Stomach (tissue), 8 donors: ENCODE measurements at regions not wholly inside any gene's neighbourhood (a gene's known extent, or its start where the extent isn't known, plus 50 kb on each side); places are given as distances from the start of the nearest gene placed in this dataset.
"Not testable (repeated sequence)": the region's sequence is repeated elsewhere in the genome, so short reads cannot be mapped to it uniquely, and the experiment has no call there.

Source experiments
- DNase-seq, 2 donors: peaks; one replicate each; pipeline versions ENCODE4 v3.0.0 to v3.0.0-alpha.2; 2013 to 2019
- H3K27ac ChIP-seq, 5 donors: fragments of 200-600 bp in 4 of 5; sonication (generic) in 4 of 5; one replicate each; pipeline ENCODE4 v1.5.1; 2013 to 2019; ENCODE audit warnings: mild to moderate bottlenecking in 1 of 5, moderate library complexity in 1 of 5
- H3K27me3 ChIP-seq, 3 donors: fragments of 200-600 bp; sonication (generic); one replicate each; pipeline ENCODE4 v1.5.1; 2017 to 2019; ENCODE audit warnings: mixed run types in 1 of 3
- H3K36me3 ChIP-seq, 4 donors: fragments of 200-600 bp; sonication (generic); 1 replicate in 3 of 4; 2 replicates in 1 of 4; pipeline ENCODE4 v1.5.1; 2016 to 2019
- H3K4me1 ChIP-seq, 4 donors: fragments of 200-600 bp; sonication (generic); one replicate each; pipeline ENCODE4 v1.5.1; 2016 to 2019
- H3K4me3 ChIP-seq, 4 donors: fragments of 200-600 bp; sonication (generic) in 3 of 4; one replicate each; pipeline ENCODE4 v1.5.1; 2016 to 2019; ENCODE audit warnings: mild to moderate bottlenecking in 1 of 4
- H3K9me3 ChIP-seq, 4 donors: fragments of 200-600 bp; sonication (generic); one replicate each; pipeline ENCODE4 v1.5.1; 2016 to 2019
- CTCF ChIP-seq, 7 experiments: fragments of 450-650 bp in 4 of 7; fragments of 200-600 bp in 3 of 7; sonication (generic) in 3 of 7; IDR thresholded peaks; one replicate each; pipeline ENCODE4 v1.5.1; 2016 to 2019; ENCODE audit warnings: antibody characterized with exemption in 7 of 7, control low read depth in 2 of 7, mild to moderate bottlenecking in 1 of 7
- EP300 ChIP-seq: sonication (generic); formaldehyde crosslinking; IDR thresholded peaks from one replicate; pipeline ENCODE4 v1.6.1; 2017; ENCODE audit warnings: antibody characterized with exemption
- POLR2A ChIP-seq, 4 donors: fragments of 450-650 bp; IDR thresholded peaks; one replicate each; pipeline ENCODE4 v1.6.1; 2016; ENCODE audit warnings: antibody characterized with exemption in 4 of 4, control low read depth in 2 of 4, mild to moderate bottlenecking in 1 of 4, moderate library complexity in 1 of 4
- POLR2AphosphoS5 ChIP-seq, 3 donors: sonication (generic); formaldehyde crosslinking; IDR thresholded peaks; one replicate each; pipeline ENCODE4 v1.6.1; 2016; ENCODE audit warnings: antibody characterized with exemption in 3 of 3
- WGBS, 5 donors: extraction: QIAGEN DNeasy Blood & Tissue Kit in 3 of 5; methylation state at CpG; one replicate each; pipeline versions ENCODE4 v1.1.5 to v1.1.7; 2013 to 2018; 5-methylcytosine and 5-hydroxymethylcytosine counted together
- intact Hi-C: fragments of 100-400 bp; cut with DNase I; formaldehyde crosslinking; loops from one replicate; pipeline ENCODE4 v1.15.1; 2023; ENCODE audit warnings: low total_unique reads
- donor health status: healthy with polysubstance abuse.
- donor health status: Bipolar disorder and iron deficiency.
- donor health status: healthy.

GRCh38 chr2:114122930-114123329 is 233.0 kb downstream of the ACTR3 start:
- no peak overlapping the region for H3K4me3 ChIP-seq
- WGBS, 5 donors: 71 to 87% (median 83%) methylated on average over 10 of the region's 10 CpGs
- DNase-seq: no peak
- H3K9me3 ChIP-seq: no peaks in the 10 kb centered on the region
- intact Hi-C loops: no loop called here
- no peaks in the 10 kb centered on the region for H3K4me1 ChIP-seq
- H3K36me3 ChIP-seq: no peaks in the 10 kb centered on the region
- no peak for TF ChIP-seq POLR2A (IDR thresholded peaks at IDR 0.05)
- TF ChIP-seq POLR2AphosphoS5 (IDR thresholded peaks at IDR 0.05): no peak
- no peak for TF ChIP-seq EP300
- TF ChIP-seq CTCF (IDR thresholded peaks at IDR 0.05): no peak
- H3K27me3 ChIP-seq: no peaks in the 10 kb centered on the region
- H3K27ac ChIP-seq: no peak overlapping the region

GRCh38 chr2:114123925-114124324 is 234.0 kb downstream of the ACTR3 start:
- no peaks in the 10 kb centered on the region for H3K36me3 ChIP-seq
- no peaks in the 10 kb centered on the region for H3K9me3 ChIP-seq
- H3K27me3 ChIP-seq: no peaks in the 10 kb centered on the region
- TF ChIP-seq EP300 (no peak), POLR2AphosphoS5 (IDR thresholded peaks at IDR 0.05) (no peak), POLR2A (IDR thresholded peaks at IDR 0.05) (no peak), CTCF (IDR thresholded peaks at IDR 0.05) (no peak)
- no peak overlapping the region for H3K27ac ChIP-seq
- intact Hi-C loops: no loop called here
- 63 to 77% (median 75%) methylated on average over 3 of the region's 3 CpGs for WGBS, 5 donors
- H3K4me1 ChIP-seq: no peaks in the 10 kb centered on the region
- no peak for DNase-seq
- no peak overlapping the region for H3K4me3 ChIP-seq

GRCh38 chr2:114127372-114127771 is 237.5 kb downstream of the ACTR3 start:
- H3K9me3 ChIP-seq: no peaks in the 10 kb centered on the region
- WGBS, 5 donors: 42 to 69% (median 63%) methylated on average over 2 of the region's 2 CpGs
- H3K27ac ChIP-seq: no peak overlapping the region
- H3K27me3 ChIP-seq: no peaks in the 10 kb centered on the region
- TF ChIP-seq EP300: no peak
- TF ChIP-seq POLR2A (IDR thresholded peaks at IDR 0.05): no peak
- no peak for TF ChIP-seq CTCF (IDR thresholded peaks at IDR 0.05)
- DNase-seq: no peak
- H3K4me3 ChIP-seq: no peak overlapping the region
- intact Hi-C loops: no loop called here
- H3K4me1 ChIP-seq: no peaks in the 10 kb centered on the region
- H3K36me3 ChIP-seq: no peaks in the 10 kb centered on the region

- no peak overlapping the region for H3K4me3 ChIP-seq
- H3K27me3 ChIP-seq: no peaks in the 10 kb centered on the region
- H3K9me3 ChIP-seq: no peaks in the 10 kb centered on the region
- intact Hi-C loops: no loop called here
- no peaks in the 10 kb centered on the region for H3K36me3 ChIP-seq
- no peak for DNase-seq
- H3K27ac ChIP-seq: no peak overlapping the region
- 77 to 88% (median 83%) methylated on average over 3 of the region's 3 CpGs for WGBS, 5 donors
- no peak for TF ChIP-seq CTCF (IDR thresholded peaks at IDR 0.05)
- H3K4me1 ChIP-seq: no peaks in the 10 kb centered on the region
Observed at GRCh38 chr2:114128263-114128662, 238.4 kb downstream of the ACTR3 start.

- intact Hi-C loops: no loop called here
- no peaks in the 10 kb centered on the region for H3K4me1 ChIP-seq
- no peak for DNase-seq
- H3K27ac ChIP-seq: no peak overlapping the region
- 67 to 74% (median 70%) methylated on average over 6 of the region's 6 CpGs for WGBS, 5 donors
- TF ChIP-seq CTCF (IDR thresholded peaks at IDR 0.05): no peak
- no peak for TF ChIP-seq POLR2AphosphoS5 (IDR thresholded peaks at IDR 0.05)
- no peak for TF ChIP-seq POLR2A (IDR thresholded peaks at IDR 0.05)
- TF ChIP-seq EP300: no peak
- no peaks in the 10 kb centered on the region for H3K9me3 ChIP-seq
- H3K4me3 ChIP-seq: no peak overlapping the region
- H3K27me3 ChIP-seq: no peaks in the 10 kb centered on the region
- no peaks in the 10 kb centered on the region for H3K36me3 ChIP-seq
Observed at GRCh38 chr2:114128725-114129124, 238.8 kb downstream of the ACTR3 start.

- DNase-seq, intact Hi-C loops: not testable (repeated sequence)
Observed at GRCh38 chr2:114132050-114132449, 242.2 kb downstream of the ACTR3 start.

More at GRCh38 chr2:114132050-114132449, 242.2 kb downstream of the ACTR3 start:
- not testable (repeated sequence) for H3K4me1 ChIP-seq, H3K27ac ChIP-seq, H3K36me3 ChIP-seq, H3K9me3 ChIP-seq, H3K4me3 ChIP-seq, H3K27me3 ChIP-seq
- WGBS, 5 donors: 93 to 96% (median 95%) methylated on average over 7 of the region's 7 CpGs
